HFF-Myc (cell line): ENCODE measurements at regions not wholly inside any gene's neighbourhood (a gene's known extent, or its start where the extent isn't known, plus 50 kb on each side); places are given as distances from the start of the nearest gene placed in this dataset.

Experiments
- DNase-seq: peaks from one replicate; pipeline ENCODE4 v3.0.0-alpha.2; 2011; ENCODE audit warnings: low read depth; ENCODE audit errors: extremely low read depth
- H3K4me3 ChIP-seq: replicated peaks from 2 replicates; pipeline ENCODE4 v1.5.1; 2011; ENCODE audit warnings: low read depth, mild to moderate bottlenecking, control low read depth, low read length
- CTCF ChIP-seq: IDR thresholded peaks from 2 replicates; pipeline ENCODE4 v1.5.1; 2012; ENCODE audit warnings: mild to moderate bottlenecking, low read depth, low read length, control low read depth; ENCODE audit errors: missing control alignments

DNA sequence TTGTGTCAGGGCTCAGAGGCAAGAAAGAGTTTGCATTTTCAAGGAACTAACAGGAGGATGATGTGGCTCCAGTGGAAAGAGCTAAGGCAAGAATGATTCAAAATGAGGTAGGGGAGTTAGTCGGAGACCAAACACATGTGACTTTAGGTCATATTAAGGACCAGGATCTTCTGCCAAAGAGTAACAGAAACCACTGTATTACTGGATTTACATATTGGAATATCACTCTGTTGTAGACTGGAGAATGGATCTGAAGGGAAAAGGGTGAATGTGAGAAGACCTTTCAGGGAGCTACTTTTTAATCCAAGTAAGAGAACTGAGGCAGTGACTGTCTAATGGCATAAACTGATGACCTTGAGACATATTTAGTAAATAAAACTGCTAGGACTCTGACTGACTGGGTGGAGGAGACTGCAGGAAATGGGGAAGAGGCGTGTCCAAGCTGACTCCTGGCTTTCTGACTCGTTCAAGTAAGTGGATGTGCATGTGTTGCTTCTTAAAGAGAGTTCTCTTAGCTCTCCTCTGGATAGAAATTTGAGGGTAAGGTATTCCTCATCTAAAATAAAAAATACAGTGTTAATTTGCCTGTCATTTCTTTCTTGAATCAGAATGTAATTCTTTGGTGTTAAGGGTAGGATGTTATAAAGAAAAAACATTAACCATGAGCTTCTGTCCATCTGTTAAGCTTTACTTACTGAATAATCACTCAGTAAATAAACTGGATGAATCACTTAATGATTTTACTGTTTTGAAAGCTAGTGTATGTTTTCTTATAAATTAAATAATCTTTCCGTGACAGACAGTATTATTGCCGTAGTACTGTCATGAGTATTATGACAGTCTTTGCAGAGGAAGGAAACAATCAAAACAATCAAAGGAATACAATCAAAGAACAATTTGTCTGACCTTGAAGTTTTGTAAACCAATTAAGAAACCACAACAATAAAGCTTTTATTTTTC, 58.3 kb upstream of the CFAP20DC start:
- no peak for DNase-seq
- TF ChIP-seq CTCF: no peak
- H3K4me3 ChIP-seq: no peak overlapping the region

- no peak for DNase-seq
- no peak for TF ChIP-seq CTCF
- no peak overlapping the region for H3K4me3 ChIP-seq
Measured at GRCh38 chr3:59106085-59106648, 56.3 kb upstream of the CFAP20DC start.

DNA sequence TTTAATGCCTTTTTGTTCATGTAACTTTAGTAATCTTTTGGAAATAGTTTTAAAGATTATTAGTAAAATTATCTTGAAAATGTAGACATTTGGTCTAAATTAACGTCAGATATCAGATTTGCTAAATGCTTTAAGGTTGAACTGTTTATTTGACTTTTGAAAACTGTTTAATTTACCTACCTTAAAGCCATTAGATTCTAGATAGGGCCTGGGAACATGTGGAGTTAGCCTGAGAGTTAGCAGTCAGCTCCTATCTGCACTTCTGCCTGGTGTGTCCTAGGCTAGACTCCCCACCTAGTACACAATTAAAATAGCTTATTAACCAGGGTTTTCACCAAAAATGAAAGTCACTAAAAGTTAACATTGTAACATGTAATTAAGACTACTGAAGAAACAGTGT, 53.7 kb upstream of the CFAP20DC start:
- no peak for TF ChIP-seq CTCF
- no peak for DNase-seq
- H3K4me3 ChIP-seq: no peak overlapping the region

DNA sequence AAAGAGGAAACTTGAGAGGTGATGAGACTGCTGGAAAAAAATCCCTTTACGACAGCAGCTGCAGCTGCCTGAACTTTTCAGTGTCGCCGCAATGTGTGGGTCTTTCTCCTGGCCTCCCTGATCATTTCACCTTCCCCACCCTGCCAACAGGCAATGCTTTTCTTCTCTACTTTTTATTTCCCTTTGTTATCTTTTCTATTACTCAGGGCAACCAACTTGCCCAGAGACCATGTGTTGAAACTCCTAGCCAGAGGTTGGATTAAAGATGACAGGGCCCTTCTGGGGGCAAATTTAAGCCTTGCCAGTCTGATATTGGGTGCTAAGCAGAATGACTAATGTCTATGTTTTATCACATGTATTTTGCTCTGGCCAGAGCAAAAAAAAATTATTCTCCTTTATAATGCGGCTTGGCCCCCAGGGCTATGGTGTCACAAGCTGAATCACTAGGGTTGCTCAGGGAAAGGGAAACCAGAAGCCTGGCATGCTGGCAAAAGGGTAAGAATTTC, 51.5 kb upstream of the CFAP20DC start:
- TF ChIP-seq CTCF: no peak
- no peak for DNase-seq
- no peak overlapping the region for H3K4me3 ChIP-seq
